Pancreas (tissue), 10 donors: ENCODE measurements at regions not wholly inside any gene's neighbourhood (a gene's known extent, or its start where the extent isn't known, plus 50 kb on each side); places are given as distances from the start of the nearest gene placed in this dataset.

Source experiments
- ATAC-seq, 4 donors: fragments of 200-7000 bp; cut with Tn5 transposase; one replicate each; pipeline versions ENCODE4 v1.8.0 to v1.9.1; 2020; ENCODE audit warnings: mild to moderate bottlenecking in 4 of 4, moderate library complexity in 4 of 4
- DNase-seq, 6 donors: peaks; one replicate each; pipeline ENCODE4 v3.0.0-alpha.2; 2020
- FAIRE-seq: peaks from 2 replicates; lab custom pipeline; 2012; peaks lifted over from hg19 to GRCh38; lab: Jason Lieb, UNC
- H3K27ac ChIP-seq, 4 donors: fragments of 200-600 bp; sonication (generic); 1 replicate in 3 of 4; 2 replicates in 1 of 4; pipeline versions ENCODE4 v1.5.0 to v1.8.0; 2020
- H3K27me3 ChIP-seq, 4 donors: fragments of 200-600 bp; one replicate each; pipeline ENCODE4 v1.8.0; 2021
- H3K36me3 ChIP-seq, 3 donors: fragments of 200-600 bp; sonication (generic) in 1 of 3; one replicate each; pipeline versions ENCODE4 v1.5.0 to v1.8.0; 2020 to 2021
- H3K4me1 ChIP-seq, 3 donors: fragments of 200-600 bp; one replicate each; pipeline ENCODE4 v1.8.0; 2021
- H3K4me3 ChIP-seq, 4 donors: fragments of 200-600 bp; sonication (generic) in 2 of 4; one replicate each; pipeline versions ENCODE4 v1.5.0 to v1.8.0; 2020 to 2021
- H3K9me3 ChIP-seq, 4 donors: fragments of 200-600 bp; one replicate each; pipeline ENCODE4 v1.8.0; 2021
- CTCF ChIP-seq, 4 donors: fragments of 200-600 bp; sonication (generic) in 3 of 4; IDR thresholded peaks; one replicate each; pipeline versions ENCODE4 v1.5.0 to v1.8.0; 2021; ENCODE audit warnings: antibody characterized with exemption in 4 of 4
- WGBS, 2 donors: extraction: QIAGEN DNeasy Blood & Tissue Kit; methylation state at CpG; one replicate each; pipeline ENCODE4 v1.1.7; 2013; 5-methylcytosine and 5-hydroxymethylcytosine counted together
- intact Hi-C, 3 donors: fragments of 100-400 bp; cut with DNase I; formaldehyde crosslinking; loops; one replicate each; pipeline versions ENCODE4 v1.11.1 to v1.14.2; 2022
- donor health status: healthy with polysubstance abuse.
- donor health status: DM: no; HTN: no; CAD: no; lungs with moderate emphysema.
- donor health status: DM: no; HTN: no; CAD: no.
- donor health status: control.
- donor health status: control.
- donor health status: Bipolar disorder and iron deficiency.
- donor health status: DM: yes; HTN: yes; CAD: no.
- donor health status: DM: no; HTN: no; CAD: no.
- donor health status: DM: no; HTN: no; CAD: no.
- donor health status: DM: yes; HTN: yes; CAD: no.

- H3K4me3 ChIP-seq: no peak overlapping the region
- no peaks in the 10 kb centered on the region for H3K4me1 ChIP-seq
- no peaks in the 10 kb centered on the region for H3K9me3 ChIP-seq
- ATAC-seq (no peak), FAIRE-seq (no peak), DNase-seq (no peak)
- intact Hi-C loops: no loop called here
- no peaks in the 10 kb centered on the region for H3K27me3 ChIP-seq
- H3K36me3 ChIP-seq: no peaks in the 10 kb centered on the region
- WGBS, 2 donors: 86 to 88% methylated on average over 4 of the region's 4 CpGs
- TF ChIP-seq CTCF (IDR thresholded peaks at IDR 0.05): no peak
- H3K27ac ChIP-seq: no peak overlapping the region
These were observed 392.4 kb downstream of the EDEM1 start for GRCh38 chr3:5579946-5580345.

GRCh38 chr3:5580826-5581225, 393.3 kb downstream of the EDEM1 start:
- H3K27ac ChIP-seq: no peak overlapping the region
- no peak for DNase-seq
- no peaks in the 10 kb centered on the region for H3K4me1 ChIP-seq
- WGBS, 2 donors: 58 to 61% methylated on average over 2 of the region's 2 CpGs
- TF ChIP-seq CTCF (IDR thresholded peaks at IDR 0.05): no peak
- no peaks in the 10 kb centered on the region for H3K27me3 ChIP-seq
- H3K9me3 ChIP-seq: no peaks in the 10 kb centered on the region
- no peak overlapping the region for H3K4me3 ChIP-seq
- no peak for FAIRE-seq
- H3K36me3 ChIP-seq: no peaks in the 10 kb centered on the region
- intact Hi-C loops: no loop called here
- no peak for ATAC-seq

- no peak for FAIRE-seq
- WGBS, 2 donors: 40 to 47% methylated on average over 2 of the region's 2 CpGs
- no peak overlapping the region for H3K27ac ChIP-seq
- no peaks in the 10 kb centered on the region for H3K4me1 ChIP-seq
- no peak for DNase-seq
- no peak overlapping the region for H3K4me3 ChIP-seq
- no peaks in the 10 kb centered on the region for H3K9me3 ChIP-seq
- TF ChIP-seq CTCF (IDR thresholded peaks at IDR 0.05): no peak
- no peaks in the 10 kb centered on the region for H3K27me3 ChIP-seq
- no peaks in the 10 kb centered on the region for H3K36me3 ChIP-seq
- intact Hi-C loops: no loop called here
- no peak for ATAC-seq
These were observed 394.2 kb downstream of the EDEM1 start for GRCh38 chr3:5581743-5582142.

- no peaks in the 10 kb centered on the region for H3K9me3 ChIP-seq
- DNase-seq (no peak), ATAC-seq (no peak), FAIRE-seq (no peak)
- H3K36me3 ChIP-seq: no peaks in the 10 kb centered on the region
- no peak for TF ChIP-seq CTCF (IDR thresholded peaks at IDR 0.05)
- no peaks in the 10 kb centered on the region for H3K4me1 ChIP-seq
- no peak overlapping the region for H3K27ac ChIP-seq
- intact Hi-C loops: no loop called here
- no peak overlapping the region for H3K4me3 ChIP-seq
- 21 to 35% methylated on average over 4 of the region's 4 CpGs for WGBS, 2 donors
- no peaks in the 10 kb centered on the region for H3K27me3 ChIP-seq
These were observed 396.4 kb downstream of the EDEM1 start for GRCh38 chr3:5583920-5584319.

GRCh38 chr3:5585085-5585484, 397.6 kb downstream of the EDEM1 start:
- no peaks in the 10 kb centered on the region for H3K9me3 ChIP-seq
- FAIRE-seq (no peak), ATAC-seq (no peak), DNase-seq (no peak)
- no peaks in the 10 kb centered on the region for H3K4me1 ChIP-seq
- no peaks in the 10 kb centered on the region for H3K36me3 ChIP-seq
- H3K27me3 ChIP-seq: no peaks in the 10 kb centered on the region
- intact Hi-C loops: no loop called here
- TF ChIP-seq CTCF (IDR thresholded peaks at IDR 0.05): no peak
- WGBS, 2 donors: 67 to 68% methylated on average over 2 of the region's 2 CpGs
- H3K4me3 ChIP-seq: no peak overlapping the region
- H3K27ac ChIP-seq: no peak overlapping the region
